Neural cell (in vitro differentiated cells): ENCODE measurements at regions not wholly inside any gene's neighbourhood (a gene's known extent, or its start where the extent isn't known, plus 50 kb on each side); places are given as distances from the start of the nearest gene placed in this dataset.
A peak's percentile ranks its signal among the peaks of the same experiment; 100 is the strongest.

Experiments used
- H2AFZ ChIP-seq: fragments of 200-600, 300-800 bp; sonication (generic), shearing (Covaris generic); 2 replicates; pipeline ENCODE4 v1.6.0; 2014; ENCODE audit warnings: low read depth, mild to moderate bottlenecking, antibody characterized with exemption, low read length, moderate library complexity
- H3F3A ChIP-seq: fragments of 200-600 bp; shearing (Covaris generic); 2 replicates; pipeline ENCODE4 v1.6.1; 2016; ENCODE audit warnings: mild to moderate bottlenecking, moderate library complexity, mixed read lengths, antibody characterized with exemption, low read length; ENCODE audit not compliant: insufficient read depth, poor library complexity, severe bottlenecking
- H3K27ac ChIP-seq: fragments of 200-600, 300-800 bp; sonication (generic), shearing (Covaris generic); 2 replicates; pipeline ENCODE4 v1.5.1; 2014; ENCODE audit warnings: mild to moderate bottlenecking, low read length, moderate library complexity
- H3K27me3 ChIP-seq: fragments of 300-800, 200-600 bp; sonication (generic), shearing (Covaris generic); 2 replicates; pipeline ENCODE4 v1.6.0; 2014; ENCODE audit warnings: mild to moderate bottlenecking, low read depth, low read length, moderate library complexity; ENCODE audit not compliant: insufficient read depth
- H3K36me3 ChIP-seq: fragments of 300-800, 200-600 bp; sonication (generic), shearing (Covaris generic); 2 replicates; pipeline ENCODE4 v1.5.1; 2014; ENCODE audit warnings: mild to moderate bottlenecking, antibody characterized with exemption, low read length, moderate library complexity; ENCODE audit not compliant: insufficient read depth
- H3K4me2 ChIP-seq: fragments of 300-800, 200-600 bp; sonication (generic), shearing (Covaris generic); 2 replicates; pipeline ENCODE4 v1.6.0; 2014; ENCODE audit warnings: mild to moderate bottlenecking, low read length
- H3K4me3 ChIP-seq: fragments of 300-800, 200-600 bp; sonication (generic), shearing (Covaris generic); 2 replicates; pipeline ENCODE4 v1.5.1; 2014; ENCODE audit warnings: mild to moderate bottlenecking, low read length, moderate library complexity
- H3K79me2 ChIP-seq: fragments of 200-600 bp; shearing (Covaris generic); replicated peaks from 2 replicates; pipeline ENCODE4 v1.6.0; 2014; ENCODE audit warnings: mild to moderate bottlenecking, low read length, moderate library complexity; ENCODE audit not compliant: insufficient read depth
- H3K9ac ChIP-seq: fragments of 300-800, 200-600 bp; sonication (generic), shearing (Covaris generic); 2 replicates; pipeline ENCODE4 v1.6.1; 2016; ENCODE audit warnings: mild to moderate bottlenecking, low read length, mixed read lengths
- H3K9me2 ChIP-seq: fragments of 200-600 bp; shearing (Covaris generic); 2 replicates; pipeline ENCODE4 v1.6.1; 2016; ENCODE audit warnings: mild to moderate bottlenecking, low read length, mixed read lengths; ENCODE audit not compliant: insufficient read depth
- H3K9me3 ChIP-seq: fragments of 200-600, 300-800 bp; sonication (generic), shearing (Covaris generic); 2 replicates; pipeline ENCODE4 v1.6.1; 2016; ENCODE audit warnings: mild to moderate bottlenecking, mixed run types, low read length, moderate library complexity, mixed read lengths
- H4K20me1 ChIP-seq: fragments of 200-600 bp; shearing (Covaris generic); 2 replicates; pipeline ENCODE4 v1.6.1; 2016; ENCODE audit warnings: mild to moderate bottlenecking, mixed run types; ENCODE audit not compliant: insufficient read depth
- EP300 ChIP-seq: fragments of 450-650 bp; conservative IDR thresholded peaks from 2 replicates; pipeline ENCODE4 v1.6.1; 2014; ENCODE audit warnings: antibody characterized with exemption, mild to moderate bottlenecking, moderate library complexity; ENCODE audit not compliant: poor library complexity, severe bottlenecking
- EZH2 ChIP-seq: fragments of 200-600, 300-800 bp; shearing (Covaris generic), sonication (generic); IDR thresholded peaks from 2 replicates; pipeline ENCODE4 v1.6.1; 2014; ENCODE audit warnings: antibody characterized with exemption, low read length, borderline replicate concordance, mild to moderate bottlenecking; ENCODE audit not compliant: insufficient read depth, poor library complexity, severe bottlenecking
- MXI1 ChIP-seq: fragments of 450-650 bp; conservative IDR thresholded peaks from 2 replicates; pipeline ENCODE4 v1.6.1; 2014; ENCODE audit warnings: antibody characterized with exemption, mild to moderate bottlenecking; ENCODE audit not compliant: poor library complexity, severe bottlenecking
- POLR2AphosphoS5 ChIP-seq: IDR thresholded peaks from 2 replicates; pipeline ENCODE4 v1.6.1; 2012
- RAD21 ChIP-seq: fragments of 450-650 bp; conservative IDR thresholded peaks from 2 replicates; pipeline ENCODE4 v1.6.1; 2014; ENCODE audit warnings: antibody characterized with exemption, mild to moderate bottlenecking, moderate library complexity
- REST ChIP-seq: IDR thresholded peaks from 2 replicates; pipeline ENCODE4 v1.6.1; 2012; ENCODE audit warnings: borderline replicate concordance
- SMC3 ChIP-seq: fragments of 450-650 bp; conservative IDR thresholded peaks from 2 replicates; pipeline ENCODE4 v1.6.1; 2014; ENCODE audit warnings: antibody characterized with exemption, mild to moderate bottlenecking, moderate library complexity; ENCODE audit not compliant: poor library complexity
- TAF1 ChIP-seq: IDR thresholded peaks from 2 replicates; pipeline ENCODE4 v1.6.1; 2012; ENCODE audit warnings: low read depth
- TF ChIP-seq, protein P1 (sequence below): fragments of 450-650 bp; IDR thresholded peaks from 2 replicates; pipeline ENCODE4 v1.5.1; 2014; ENCODE audit warnings: antibody characterized with exemption, mild to moderate bottlenecking, moderate library complexity; ENCODE audit not compliant: poor library complexity, severe bottlenecking

DNA sequence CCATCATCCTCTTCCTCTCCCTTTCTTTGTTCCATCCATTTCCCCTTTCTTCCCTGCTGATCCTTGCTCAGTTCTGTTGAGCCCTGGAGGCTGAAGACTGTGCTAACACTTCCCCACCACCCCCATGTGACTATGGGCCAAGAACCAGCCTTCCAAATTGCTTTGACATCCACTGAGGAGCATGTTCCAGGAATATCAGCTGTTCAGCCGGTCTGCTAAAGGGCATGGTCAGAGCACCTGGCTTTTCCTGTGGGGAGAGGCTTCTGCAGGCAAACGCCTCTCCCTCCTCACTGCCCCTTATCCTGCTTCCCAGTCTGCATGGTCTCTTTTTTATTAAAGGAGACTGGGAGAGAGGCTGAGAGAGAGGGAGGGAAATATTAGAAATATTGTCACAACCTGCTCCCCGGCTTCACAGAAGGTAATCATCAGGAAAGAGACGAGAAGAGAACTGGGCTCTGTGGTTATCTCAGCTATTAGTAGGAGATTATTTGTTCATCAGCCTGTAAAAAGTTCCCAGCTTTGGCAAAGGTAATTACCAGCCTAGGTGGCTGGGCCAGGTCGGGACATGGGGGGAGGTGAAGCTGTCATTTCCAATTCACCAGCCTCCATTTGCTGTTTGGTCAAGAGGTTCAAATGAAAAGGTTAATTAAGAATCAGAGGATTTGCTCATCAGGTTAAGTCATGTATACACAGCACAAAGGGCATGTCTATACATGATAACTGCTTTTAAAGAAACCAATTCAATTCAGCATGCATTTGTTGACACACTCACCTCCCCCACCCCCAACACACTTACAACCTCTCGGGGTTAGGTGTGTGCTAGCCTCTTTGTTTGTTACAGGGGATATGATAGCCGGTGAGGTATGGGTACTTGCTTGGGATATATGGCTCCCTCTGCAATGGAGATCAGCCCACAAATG, 83.7 kb upstream of the CRHR1 start:
- H3K36me3 ChIP-seq, result no peaks in the 10 kb centered on the region
- H3K9me3 ChIP-seq, result no peaks in the 10 kb centered on the region
- H3F3A ChIP-seq, result no peaks in the 10 kb centered on the region
- H3K9me2 ChIP-seq, result no peaks in the 10 kb centered on the region
- H3K79me2 ChIP-seq, result no peaks in the 10 kb centered on the region
- no peak overlapping the region for H3K9ac ChIP-seq
- TF ChIP-seq RAD21 (no peak), POLR2AphosphoS5 (no peak), TAF1 (no peak), REST (no peak), MXI1 (no peak), EP300 (no peak), SMC3 (no peak), EZH2 (no peak)
- TF ChIP-seq, protein P1, sequence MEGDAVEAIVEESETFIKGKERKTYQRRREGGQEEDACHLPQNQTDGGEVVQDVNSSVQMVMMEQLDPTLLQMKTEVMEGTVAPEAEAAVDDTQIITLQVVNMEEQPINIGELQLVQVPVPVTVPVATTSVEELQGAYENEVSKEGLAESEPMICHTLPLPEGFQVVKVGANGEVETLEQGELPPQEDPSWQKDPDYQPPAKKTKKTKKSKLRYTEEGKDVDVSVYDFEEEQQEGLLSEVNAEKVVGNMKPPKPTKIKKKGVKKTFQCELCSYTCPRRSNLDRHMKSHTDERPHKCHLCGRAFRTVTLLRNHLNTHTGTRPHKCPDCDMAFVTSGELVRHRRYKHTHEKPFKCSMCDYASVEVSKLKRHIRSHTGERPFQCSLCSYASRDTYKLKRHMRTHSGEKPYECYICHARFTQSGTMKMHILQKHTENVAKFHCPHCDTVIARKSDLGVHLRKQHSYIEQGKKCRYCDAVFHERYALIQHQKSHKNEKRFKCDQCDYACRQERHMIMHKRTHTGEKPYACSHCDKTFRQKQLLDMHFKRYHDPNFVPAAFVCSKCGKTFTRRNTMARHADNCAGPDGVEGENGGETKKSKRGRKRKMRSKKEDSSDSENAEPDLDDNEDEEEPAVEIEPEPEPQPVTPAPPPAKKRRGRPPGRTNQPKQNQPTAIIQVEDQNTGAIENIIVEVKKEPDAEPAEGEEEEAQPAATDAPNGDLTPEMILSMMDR, result no peak
- no peak overlapping the region for H2AFZ ChIP-seq
- H4K20me1 ChIP-seq, result no peaks in the 10 kb centered on the region
- no peaks in the 10 kb centered on the region for H3K27me3 ChIP-seq
- no peak overlapping the region for H3K4me3 ChIP-seq
- no peak overlapping the region for H3K27ac ChIP-seq
- no peak overlapping the region for H3K4me2 ChIP-seq

GRCh38 chr17:45702666-45703266, 81.4 kb upstream of the CRHR1 start:
- H3K9me2 ChIP-seq, result no peaks in the 10 kb centered on the region
- H3K9ac ChIP-seq, result no peak overlapping the region
- H3K4me2 ChIP-seq, result no peak overlapping the region
- H3K27me3 ChIP-seq, result no peaks in the 10 kb centered on the region
- no peak overlapping the region for H3K27ac ChIP-seq
- no peaks in the 10 kb centered on the region for H4K20me1 ChIP-seq
- H3K4me3 ChIP-seq, result no peak overlapping the region
- H3F3A ChIP-seq, result no peaks in the 10 kb centered on the region
- no peak overlapping the region for H2AFZ ChIP-seq
- TF ChIP-seq SMC3 (no peak), REST (peak; percentile 22)
- H3K79me2 ChIP-seq, result no peaks in the 10 kb centered on the region
- H3K9me3 ChIP-seq, result no peaks in the 10 kb centered on the region
- no peaks in the 10 kb centered on the region for H3K36me3 ChIP-seq
